DOHH2 (cell line): ENCODE measurements at regions not wholly inside any gene's neighbourhood (a gene's known extent, or its start where the extent isn't known, plus 50 kb on each side); places are given as distances from the start of the nearest gene placed in this dataset.
"Not testable (repeated sequence)": the region's sequence is repeated elsewhere in the genome, so short reads cannot be mapped to it uniquely, and the experiment has no call there.

Experiments used
- H3F3A ChIP-seq: fragments of 200-600 bp; sonication (generic), shearing (Covaris generic); 2 replicates; pipeline ENCODE4 v1.6.0; 2016; ENCODE audit warnings: antibody characterized with exemption, mild to moderate bottlenecking; ENCODE audit not compliant: control insufficient read depth, insufficient read depth
- H3K27ac ChIP-seq: fragments of 200-600 bp; sonication (generic); 2 replicates; pipeline ENCODE4 v1.5.1; 2014; ENCODE audit warnings: low read depth, mild to moderate bottlenecking, low read length, moderate library complexity
- H3K27me3 ChIP-seq: fragments of 200-600 bp; sonication (generic); 2 replicates; pipeline ENCODE4 v1.6.1; 2014; ENCODE audit warnings: mild to moderate bottlenecking, low read length, mixed read lengths; ENCODE audit not compliant: control insufficient read depth
- H3K36me3 ChIP-seq: fragments of 200-600 bp; sonication (generic); 2 replicates; pipeline ENCODE4 v1.6.1; 2014; ENCODE audit warnings: mild to moderate bottlenecking, low read length, moderate library complexity, mixed read lengths; ENCODE audit not compliant: control insufficient read depth
- H3K4me1 ChIP-seq: fragments of 200-600 bp; sonication (generic); 2 replicates; pipeline ENCODE4 v1.6.1; 2014; ENCODE audit warnings: mild to moderate bottlenecking, low read length, mixed read lengths; ENCODE audit not compliant: control insufficient read depth
- H3K4me2 ChIP-seq: fragments of 200-600 bp; sonication (generic); 2 replicates; pipeline ENCODE4 v1.6.0; 2014; ENCODE audit warnings: mild to moderate bottlenecking, low read length, moderate library complexity
- H3K4me3 ChIP-seq: fragments of 200-600 bp; sonication (generic); 2 replicates; pipeline ENCODE4 v1.5.1; 2014; ENCODE audit warnings: mild to moderate bottlenecking, low read length, mixed read lengths
- H3K79me2 ChIP-seq: fragments of 200-600 bp; sonication (generic); 2 replicates; pipeline ENCODE4 v1.6.1; 2014; ENCODE audit warnings: mild to moderate bottlenecking, low read length, mixed read lengths; ENCODE audit not compliant: control insufficient read depth
- H3K9me2 ChIP-seq: fragments of 200-600 bp; sonication (generic); replicated peaks from 2 replicates; pipeline ENCODE4 v1.6.1; 2014; ENCODE audit warnings: mild to moderate bottlenecking, low read length, mixed read lengths; ENCODE audit not compliant: control insufficient read depth
- H3K9me3 ChIP-seq: fragments of 200-600 bp; sonication (generic); 2 replicates; pipeline ENCODE4 v1.6.1; 2014; ENCODE audit warnings: antibody characterized with exemption, low read length, mixed read lengths; ENCODE audit not compliant: control insufficient read depth, insufficient read depth
- H4K20me1 ChIP-seq: fragments of 200-600 bp; sonication (generic); 2 replicates; pipeline ENCODE4 v1.6.0; 2014; ENCODE audit warnings: low read depth, mild to moderate bottlenecking, antibody characterized with exemption, low read length, moderate library complexity; ENCODE audit not compliant: control insufficient read depth, insufficient read depth
- CTCF ChIP-seq: fragments of 200-600 bp; sonication (generic); IDR thresholded peaks from one replicate; pipeline ENCODE4 v1.5.1; 2014; ENCODE audit warnings: antibody characterized with exemption, mild to moderate bottlenecking, low read depth, low read length; ENCODE audit not compliant: poor library complexity, severe bottlenecking
- EZH2phosphoT487 ChIP-seq: fragments of 200-600 bp; sonication (generic); IDR thresholded peaks from 2 replicates; pipeline ENCODE4 v1.6.1; 2017; ENCODE audit warnings: borderline replicate concordance, mild to moderate bottlenecking, antibody characterized with exemption, low read length, moderate library complexity, mixed read lengths

GRCh38 chr4:179048839-179049453, 1606.7 kb upstream of the AGA start:
- no peaks in the 10 kb centered on the region for H3K9me2 ChIP-seq
- no peaks in the 10 kb centered on the region for H3K27me3 ChIP-seq
- H3K79me2 ChIP-seq, result no peaks in the 10 kb centered on the region
- TF ChIP-seq CTCF (no peak), EZH2phosphoT487 (no peak)
- H3K36me3 ChIP-seq, result no peaks in the 10 kb centered on the region
- no peaks in the 10 kb centered on the region; the same call in 1 of the 2 replicates for H3K9me3 ChIP-seq
- H3K4me2 ChIP-seq, result no peak overlapping the region
- H3K27ac ChIP-seq, result no peak overlapping the region
- no peaks in the 10 kb centered on the region for H3F3A ChIP-seq
- H4K20me1 ChIP-seq, result no peaks in the 10 kb centered on the region
- H3K4me3 ChIP-seq, result no peak overlapping the region
- H3K4me1 ChIP-seq, result no peaks in the 10 kb centered on the region

- Histone ChIP-seq H3K4me3 (no peak overlapping the region), H3K36me3 (no peaks in the 10 kb centered on the region), H3K4me2 (no peak overlapping the region), H3K79me2 (no peaks in the 10 kb centered on the region), H3K9me3 (no peaks in the 10 kb centered on the region; the same call in 1 of the 2 replicates), H3K27me3 (no peaks in the 10 kb centered on the region), H3F3A (no peaks in the 10 kb centered on the region), H3K27ac (no peak overlapping the region), H3K9me2 (no peaks in the 10 kb centered on the region), H4K20me1 (no peaks in the 10 kb centered on the region), H3K4me1 (no peaks in the 10 kb centered on the region)
- no peak for TF ChIP-seq CTCF
- TF ChIP-seq EZH2phosphoT487, result no peak
Measured at GRCh38 chr4:179051206-179051605, 1609.0 kb upstream of the AGA start.

GRCh38 chr4:179059396-179059795, 1617.2 kb upstream of the AGA start:
- H4K20me1 ChIP-seq, result no peaks in the 10 kb centered on the region
- no peak for TF ChIP-seq EZH2phosphoT487
- no peak for TF ChIP-seq CTCF
- H3K4me1 ChIP-seq, result no peaks in the 10 kb centered on the region
- no peaks in the 10 kb centered on the region for H3K27me3 ChIP-seq
- H3F3A ChIP-seq, result no peaks in the 10 kb centered on the region
- no peak overlapping the region for H3K4me3 ChIP-seq
- H3K36me3 ChIP-seq, result no peaks in the 10 kb centered on the region
- no peak overlapping the region for H3K4me2 ChIP-seq
- no peaks in the 10 kb centered on the region for H3K9me2 ChIP-seq
- H3K27ac ChIP-seq, result no peak overlapping the region
- no peaks in the 10 kb centered on the region; the same call in 1 of the 2 replicates for H3K9me3 ChIP-seq
- H3K79me2 ChIP-seq, result no peaks in the 10 kb centered on the region

- not testable (repeated sequence) for H3K9me3 ChIP-seq, H3K79me2 ChIP-seq, H3K9me2 ChIP-seq, H3K4me2 ChIP-seq, H3K4me3 ChIP-seq, H4K20me1 ChIP-seq, H3K4me1 ChIP-seq, H3K36me3 ChIP-seq, H3F3A ChIP-seq, H3K27me3 ChIP-seq, H3K27ac ChIP-seq
Measured at GRCh38 chr4:179066254-179066653, 1624.0 kb upstream of the AGA start.
